Pulmonary artery endothelial cell (primary cell): ENCODE measurements at regions not wholly inside any gene's neighbourhood (a gene's known extent, or its start where the extent isn't known, plus 50 kb on each side); places are given as distances from the start of the nearest gene placed in this dataset.

Source experiments
- DNase-seq: peaks from one replicate; pipeline ENCODE4 v3.0.0-alpha.2; 2011; ENCODE audit warnings: low read depth, low spot score

- no peak for DNase-seq
Measured at GRCh38 chr3:144073698-144074097, 102.1 kb downstream of the DIPK2A start.

DNA sequence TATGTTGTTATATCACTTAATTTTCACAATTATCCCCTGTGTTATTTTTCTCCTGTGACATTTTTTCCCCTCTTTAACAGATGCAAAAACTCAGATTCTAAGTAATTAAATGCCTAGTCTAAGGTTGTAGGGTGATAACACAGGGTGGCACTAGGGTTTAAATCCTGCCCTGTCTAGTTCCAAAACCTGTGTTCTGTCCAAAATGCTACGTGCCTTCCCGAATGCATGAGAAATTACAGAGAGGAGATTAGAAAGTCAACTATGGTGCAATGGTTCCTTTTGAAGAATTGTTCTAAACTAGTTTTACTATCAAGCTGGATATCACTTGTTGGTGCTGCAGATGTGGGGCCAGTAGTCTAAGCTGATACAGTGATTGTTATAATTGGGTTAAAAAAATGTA is 108.0 kb downstream of the DIPK2A start:
- DNase-seq, result no peak

DNA sequence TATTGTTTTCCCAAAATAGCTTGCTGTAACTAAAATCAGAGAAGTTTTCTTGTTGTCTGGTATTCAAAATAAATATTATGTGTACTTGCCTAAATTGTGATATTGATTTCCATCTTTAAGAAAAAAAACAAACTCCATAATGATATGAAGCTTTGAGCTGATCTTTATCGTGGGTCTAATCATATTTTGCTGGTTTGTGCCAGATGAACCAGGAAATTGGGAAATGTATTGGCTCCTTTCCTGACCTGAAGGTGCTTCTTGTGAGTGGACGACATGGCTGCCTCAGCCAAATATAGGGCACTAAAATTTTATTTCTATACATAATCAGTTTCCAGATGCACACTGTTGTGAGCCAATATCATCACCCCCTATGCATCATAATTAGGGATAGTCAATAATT is 113.3 kb downstream of the DIPK2A start:
- no peak for DNase-seq

- DNase-seq, result no peak
Measured at GRCh38 chr3:144085964-144086363, 114.3 kb downstream of the DIPK2A start.

GRCh38 chr3:144096016-144096415 is 124.4 kb downstream of the DIPK2A start:
- no peak for DNase-seq

- no peak for DNase-seq
Measured at GRCh38 chr3:144097163-144097562, 125.5 kb downstream of the DIPK2A start.

GRCh38 chr3:144098691-144099090 is 127.1 kb downstream of the DIPK2A start:
- DNase-seq, result no peak

GRCh38 chr3:144102421-144102820 is 130.8 kb downstream of the DIPK2A start:
- DNase-seq, result no peak

DNA sequence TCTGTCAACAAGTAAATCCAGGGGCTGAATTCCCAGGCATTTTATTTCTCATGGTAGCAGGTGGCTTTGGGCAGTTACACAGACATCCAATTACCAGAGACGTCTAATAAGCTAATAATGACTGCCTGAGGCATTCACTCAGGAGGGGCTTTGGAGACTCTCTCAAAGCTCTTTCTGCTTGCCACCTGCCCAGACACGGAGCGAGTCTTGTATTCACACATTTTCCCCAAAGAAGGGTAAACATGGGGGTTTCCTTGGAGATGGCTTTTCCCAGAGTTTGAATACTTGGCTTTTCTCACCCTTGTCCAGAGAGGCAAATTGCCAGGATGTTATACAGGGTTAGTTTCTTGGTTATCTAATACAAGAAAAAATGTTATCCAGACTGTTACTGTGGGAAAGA is 132.6 kb downstream of the DIPK2A start:
- no peak for DNase-seq

GRCh38 chr3:144104679-144105078 is 133.1 kb downstream of the DIPK2A start:
- no peak for DNase-seq

DNA sequence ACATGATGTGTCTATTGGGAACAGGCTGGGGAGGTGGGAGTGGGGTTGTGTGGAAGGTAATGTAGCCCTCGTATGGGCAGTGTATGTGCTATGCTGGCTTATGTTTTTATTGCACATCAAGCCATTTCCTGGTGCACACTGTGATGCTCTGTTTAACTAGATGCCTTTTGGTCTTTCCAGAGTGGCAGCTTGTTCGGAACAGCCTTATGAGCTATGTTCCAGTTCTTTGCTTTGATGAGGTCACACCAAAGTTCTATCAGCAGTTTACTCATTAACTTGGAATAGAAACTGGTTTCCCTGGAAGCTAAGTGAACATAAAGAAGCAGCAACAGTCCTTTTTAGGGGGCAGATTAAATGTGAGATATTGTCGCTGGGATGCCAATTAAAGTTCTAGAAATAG is 133.9 kb downstream of the DIPK2A start:
- DNase-seq, result no peak

GRCh38 chr3:144106970-144107369 is 135.3 kb downstream of the DIPK2A start:
- DNase-seq, result no peak

- DNase-seq, result no peak
Measured at GRCh38 chr3:144107923-144108322, 136.3 kb downstream of the DIPK2A start.

DNA sequence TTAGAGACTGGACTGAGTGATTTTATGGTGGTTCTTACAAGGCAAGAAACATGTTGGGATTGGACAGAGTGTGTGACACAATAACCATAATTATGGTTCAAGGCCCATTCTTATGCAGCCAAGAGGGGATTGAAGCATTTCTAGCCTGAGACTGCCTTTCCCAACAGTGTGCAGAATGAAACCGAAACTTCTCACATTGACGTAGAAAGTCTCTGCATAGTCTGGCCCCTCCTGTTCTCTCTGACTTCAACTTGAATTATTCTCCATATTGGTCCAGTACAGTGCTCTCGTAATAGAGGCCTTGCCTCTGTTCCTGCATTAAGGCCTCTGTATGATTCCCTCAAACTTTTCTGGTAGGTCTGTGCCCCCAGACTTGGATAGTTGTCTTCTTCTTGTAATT is 138.3 kb downstream of the DIPK2A start:
- no peak for DNase-seq

DNA sequence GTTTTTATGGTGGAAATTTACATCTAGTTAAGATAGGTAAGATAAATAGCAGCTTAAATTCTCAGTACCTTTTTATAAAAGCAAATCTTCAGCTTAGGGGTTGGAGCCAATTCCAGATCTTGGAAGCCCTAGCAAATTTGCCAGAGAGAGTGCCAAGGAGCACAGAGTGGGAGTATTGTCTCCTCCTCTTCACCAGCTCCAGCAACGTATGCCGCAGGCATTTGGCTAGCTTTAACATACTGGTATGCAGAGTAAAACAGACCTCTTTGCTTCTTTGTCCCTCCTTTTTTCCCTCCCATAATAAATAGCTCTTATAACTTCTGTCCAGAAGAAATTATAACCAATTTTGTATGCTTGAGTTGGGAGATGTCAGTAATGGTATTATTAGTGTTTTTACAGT is 140.4 kb downstream of the DIPK2A start:
- no peak for DNase-seq

DNA sequence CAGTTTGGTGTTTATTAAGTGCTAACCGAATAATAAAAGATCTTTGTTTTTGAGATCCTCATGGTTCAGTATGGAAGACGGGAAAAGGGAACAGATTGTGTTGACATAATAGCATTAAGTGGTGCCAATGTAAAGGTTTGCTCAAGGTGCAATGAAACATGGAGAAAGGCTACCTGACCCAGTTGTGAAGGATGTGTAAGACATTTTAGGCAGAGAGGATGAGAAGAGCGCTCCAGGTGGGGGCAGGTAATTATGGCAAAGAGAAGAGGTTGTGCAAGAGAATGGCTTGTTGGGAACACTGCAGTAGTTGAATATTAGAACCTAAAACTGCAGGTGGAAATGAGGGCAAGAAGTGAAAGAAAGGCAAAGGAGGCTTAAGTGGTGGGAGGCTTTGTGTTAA is 140.8 kb downstream of the DIPK2A start:
- DNase-seq, result no peak

DNA sequence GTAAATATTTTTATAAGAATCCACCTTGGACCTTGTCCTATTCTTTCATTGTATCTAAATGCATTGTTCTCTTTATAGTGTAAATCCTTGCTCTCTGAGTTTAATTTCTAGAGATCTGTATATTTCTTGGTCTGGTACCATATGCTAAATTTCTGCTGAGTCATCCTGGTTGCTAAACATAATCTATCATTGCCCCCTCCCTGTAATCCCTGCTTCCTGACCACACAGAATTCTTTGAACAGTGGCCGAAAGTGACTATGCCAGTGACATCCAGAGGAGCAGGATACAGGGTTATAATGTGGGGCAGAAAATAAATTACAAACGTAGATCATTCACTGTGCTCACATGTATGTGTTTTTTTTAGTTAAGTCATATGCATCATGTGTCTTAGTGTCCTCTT is 143.1 kb downstream of the DIPK2A start:
- DNase-seq, result no peak

DNA sequence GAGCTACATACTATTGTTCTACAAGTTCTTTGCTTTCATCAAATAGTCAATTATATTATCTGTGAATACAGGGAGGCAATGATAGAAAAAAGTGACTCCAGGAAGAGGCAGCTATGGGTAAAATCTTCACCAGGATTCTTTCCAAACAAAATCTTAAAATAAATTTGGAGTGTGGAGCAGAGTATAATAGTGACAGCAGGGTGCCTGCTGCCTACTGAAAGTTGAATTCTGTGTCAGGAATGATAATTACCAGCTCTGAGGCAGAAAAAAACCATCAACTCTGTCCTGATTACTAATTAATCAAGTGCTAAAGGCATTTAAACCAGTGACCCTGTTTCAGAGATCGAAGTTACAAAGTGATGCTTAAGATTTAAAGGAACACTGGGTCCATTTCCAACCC is 148.0 kb downstream of the DIPK2A start:
- no peak for DNase-seq

GRCh38 chr3:144121661-144122060 is 150.0 kb downstream of the DIPK2A start:
- DNase-seq, result no peak

DNA sequence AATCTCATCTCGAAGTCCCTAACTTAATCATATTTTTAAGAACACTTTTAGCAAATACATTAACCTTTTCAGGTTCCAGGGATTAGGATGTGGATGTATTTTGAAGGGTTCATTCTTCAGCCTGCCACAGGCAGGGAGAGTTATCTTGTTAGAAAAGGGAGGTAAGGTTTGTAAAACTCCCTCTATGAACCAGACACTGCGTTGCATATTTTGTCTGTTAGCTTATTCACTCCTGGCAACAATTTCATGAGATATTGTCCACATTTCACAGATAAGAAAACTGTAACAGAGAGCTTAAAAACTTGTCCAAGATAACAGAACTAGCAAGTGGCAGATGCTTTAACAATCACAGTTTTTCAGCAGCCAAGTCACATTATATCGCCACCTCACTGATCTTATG is 155.4 kb downstream of the DIPK2A start:
- no peak for DNase-seq

- no peak for DNase-seq
Measured at GRCh38 chr3:144127700-144128099, 156.1 kb downstream of the DIPK2A start.

DNA sequence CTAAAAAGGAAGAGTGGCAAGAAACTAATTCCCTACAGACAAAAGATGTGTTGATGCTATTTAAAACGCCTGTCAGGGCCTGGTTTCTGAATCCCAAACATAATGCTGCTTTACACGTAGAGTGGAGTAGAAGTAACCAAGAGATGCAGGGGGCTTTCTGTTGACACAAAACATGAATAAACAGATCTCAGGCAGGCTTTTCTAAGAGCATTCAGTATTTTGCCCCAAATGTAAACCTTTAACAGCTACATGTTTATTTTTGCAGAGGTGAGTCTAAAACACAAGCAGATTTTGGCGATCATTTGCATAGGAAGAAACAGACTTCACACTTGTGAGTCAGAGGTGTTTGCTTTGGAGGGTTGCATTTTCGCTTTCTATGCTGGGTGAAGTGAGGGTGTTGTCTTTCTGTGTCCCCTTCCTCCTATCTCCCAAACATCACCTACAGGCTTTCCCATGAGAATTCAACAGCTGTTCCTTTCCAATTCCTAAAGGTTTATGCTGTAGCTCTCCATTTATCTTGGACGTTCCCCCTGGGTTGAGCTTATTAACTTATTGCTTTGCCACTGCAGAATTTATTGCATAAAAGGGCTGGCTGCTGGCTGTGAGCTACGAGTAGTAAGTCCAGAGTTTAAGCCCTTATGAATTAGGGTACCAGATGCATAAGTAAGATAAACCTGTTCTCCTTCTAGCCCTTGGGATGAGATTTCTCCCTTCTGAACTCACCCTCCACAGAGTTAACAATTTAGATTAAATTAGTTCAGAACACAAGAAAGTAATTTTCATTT is 156.7 kb downstream of the DIPK2A start:
- DNase-seq, result no peak

DNA sequence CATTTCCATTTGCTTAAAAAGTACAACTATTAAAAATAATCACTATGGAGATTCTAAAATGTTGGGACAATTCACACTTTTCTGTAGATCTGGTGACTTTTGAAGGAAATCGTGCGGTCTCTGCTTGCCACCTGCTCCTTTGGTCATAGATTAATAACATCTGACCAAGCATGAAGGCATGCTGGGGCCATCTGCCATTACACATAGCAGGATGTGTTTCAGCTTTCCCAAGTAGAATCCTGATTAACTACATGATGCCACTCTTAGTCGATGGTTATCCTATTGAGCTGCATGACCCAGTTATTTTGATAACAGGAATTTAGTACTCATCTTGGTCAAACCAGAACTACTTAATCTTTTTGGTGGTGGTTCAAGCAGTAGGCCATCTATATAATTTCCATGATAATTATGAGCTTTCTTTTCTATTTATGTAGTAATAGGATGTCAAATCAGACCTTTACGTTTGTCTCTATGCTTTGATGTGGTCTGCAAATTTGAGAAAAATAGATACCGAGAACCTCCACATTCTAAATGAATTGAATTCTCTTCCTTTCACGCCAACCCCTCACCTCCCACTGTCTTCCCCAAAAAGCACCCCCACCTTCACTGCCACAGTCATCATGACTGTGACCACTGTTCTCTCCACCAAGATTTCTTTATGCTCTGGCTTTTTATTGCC is 158.1 kb downstream of the DIPK2A start:
- no peak for DNase-seq
